ENCODE measurements at regions not wholly inside any gene's neighbourhood (a gene's known extent, or its start where the extent isn't known, plus 50 kb on each side); places are given as distances from the start of the nearest gene placed in this dataset.

GRCh38 chr12:124426594-124427555 lies 132.0 kb downstream of the RFLNA start:
- no peak for TF ChIP-seq CTCF (IDR thresholded peaks at IDR 0.05)
- no peak for TF ChIP-seq POLR2A (IDR thresholded peaks at IDR 0.05)
